NCI-H1930 (cell line): ENCODE measurements at regions not wholly inside any gene's neighbourhood (a gene's known extent, or its start where the extent isn't known, plus 50 kb on each side); places are given as distances from the start of the nearest gene placed in this dataset.
"Not testable (repeated sequence)": the region's sequence is repeated elsewhere in the genome, so short reads cannot be mapped to it uniquely, and the experiment has no call there.

ENCODE experiments used
- DNase-seq, 2 experiments: peaks; one replicate each; lab custom pipeline; 2025; lab: John Stamatoyannopoulos, UW

DNA sequence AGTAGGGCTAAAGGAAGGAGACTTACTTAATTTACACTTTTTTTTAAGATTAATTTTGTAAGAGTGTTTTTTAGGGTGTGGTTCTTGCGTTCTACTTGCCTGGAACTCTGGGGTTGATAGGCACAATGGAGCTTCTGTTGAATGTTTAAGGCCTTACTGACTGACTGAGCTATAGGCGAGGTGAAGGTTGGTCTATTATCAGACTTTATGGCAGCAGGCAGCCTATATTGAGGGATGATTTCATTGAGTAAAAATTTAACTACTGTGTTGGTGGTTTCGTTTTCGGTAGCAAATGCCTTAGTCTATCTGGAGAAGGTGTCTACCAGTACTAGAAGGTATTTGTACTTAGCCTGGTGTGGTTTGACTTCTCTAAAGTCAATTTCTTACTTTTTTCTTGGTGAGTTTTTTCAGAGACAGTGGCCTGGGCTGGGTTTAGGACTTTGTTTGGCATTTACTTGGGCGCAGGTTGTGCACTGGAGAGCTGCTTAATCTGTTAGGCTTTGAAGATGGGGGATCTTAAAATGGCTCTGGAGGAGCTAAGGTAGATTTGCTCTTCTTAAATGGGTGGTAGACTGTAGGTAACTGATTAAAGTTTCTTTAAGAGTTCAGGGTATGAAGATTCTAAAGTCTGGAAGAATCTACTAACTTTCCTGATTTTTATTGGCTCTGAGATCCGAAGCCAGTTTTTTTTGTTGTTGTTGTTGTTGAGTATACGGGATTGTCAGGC, 164.5 kb upstream of the CCZ1B start:
- not testable (repeated sequence) for DNase-seq

- DNase-seq: not testable (repeated sequence)
Observed at GRCh38 chr7:6991169-6991611, 165.1 kb upstream of the CCZ1B start.

- DNase-seq: not testable (repeated sequence)
Observed at GRCh38 chr7:6991686-6992085, 165.6 kb upstream of the CCZ1B start.

DNA sequence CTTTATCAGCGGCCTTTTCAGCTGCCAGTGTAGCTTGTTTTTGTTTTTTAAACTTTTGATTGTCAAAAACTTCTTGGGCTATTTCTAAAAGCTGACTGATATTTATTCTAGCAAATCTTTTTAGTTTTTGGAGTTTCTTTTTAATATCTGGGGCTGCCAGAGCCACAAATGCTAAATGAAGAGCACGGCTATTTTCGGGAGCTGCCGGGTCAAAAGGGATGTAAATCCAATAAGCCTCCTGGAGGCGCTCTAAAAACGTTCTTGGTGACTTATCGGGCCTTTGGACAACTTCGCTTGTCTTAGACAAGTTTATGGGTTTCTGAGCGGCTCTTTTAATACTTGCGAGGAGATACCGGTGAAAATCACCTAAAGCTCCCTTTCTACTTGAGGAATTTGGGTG, 166.1 kb upstream of the CCZ1B start:
- DNase-seq: not testable (repeated sequence)

- DNase-seq: not testable (repeated sequence)
Observed at GRCh38 chr7:6995026-6995425, 169.0 kb upstream of the CCZ1B start.

DNA sequence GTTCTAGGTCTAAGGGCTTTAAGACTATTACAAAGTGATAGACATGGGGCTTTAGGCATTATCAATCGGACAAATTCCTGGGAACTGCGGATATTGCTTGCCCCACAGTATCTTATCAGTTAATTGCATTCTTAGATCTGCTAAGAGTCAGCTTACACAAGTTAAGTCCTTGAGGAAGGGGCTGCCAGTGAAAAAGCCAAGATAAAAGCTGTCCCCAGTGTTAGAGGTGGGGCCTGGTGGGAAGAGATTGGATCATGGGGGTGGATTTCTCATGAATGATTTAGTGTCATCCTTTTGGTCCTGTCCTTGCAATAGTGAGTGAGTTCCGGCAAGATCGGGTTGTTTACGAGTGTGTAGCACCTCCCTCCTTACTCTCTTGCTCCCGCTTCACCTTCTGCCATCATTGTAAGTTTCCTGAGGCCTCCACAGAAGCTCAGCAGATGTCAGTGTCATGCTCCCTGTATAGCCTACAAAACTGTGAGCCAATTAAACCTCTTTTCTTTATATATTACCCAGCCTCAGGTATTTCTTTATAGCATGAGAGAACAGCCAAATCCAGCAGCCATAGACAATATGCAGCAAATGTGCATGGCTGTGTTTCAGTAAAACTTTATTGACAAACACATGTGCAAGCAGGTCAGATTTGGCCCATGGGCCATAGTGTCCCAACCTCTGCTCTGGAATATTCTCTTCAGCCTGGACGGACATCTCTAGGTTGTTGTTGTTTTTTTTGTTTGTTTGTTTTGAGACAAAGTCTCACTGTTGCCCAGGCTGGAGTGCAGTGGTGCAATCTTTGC, 169.6 kb upstream of the CCZ1B start:
- DNase-seq: not testable (repeated sequence)

DNA sequence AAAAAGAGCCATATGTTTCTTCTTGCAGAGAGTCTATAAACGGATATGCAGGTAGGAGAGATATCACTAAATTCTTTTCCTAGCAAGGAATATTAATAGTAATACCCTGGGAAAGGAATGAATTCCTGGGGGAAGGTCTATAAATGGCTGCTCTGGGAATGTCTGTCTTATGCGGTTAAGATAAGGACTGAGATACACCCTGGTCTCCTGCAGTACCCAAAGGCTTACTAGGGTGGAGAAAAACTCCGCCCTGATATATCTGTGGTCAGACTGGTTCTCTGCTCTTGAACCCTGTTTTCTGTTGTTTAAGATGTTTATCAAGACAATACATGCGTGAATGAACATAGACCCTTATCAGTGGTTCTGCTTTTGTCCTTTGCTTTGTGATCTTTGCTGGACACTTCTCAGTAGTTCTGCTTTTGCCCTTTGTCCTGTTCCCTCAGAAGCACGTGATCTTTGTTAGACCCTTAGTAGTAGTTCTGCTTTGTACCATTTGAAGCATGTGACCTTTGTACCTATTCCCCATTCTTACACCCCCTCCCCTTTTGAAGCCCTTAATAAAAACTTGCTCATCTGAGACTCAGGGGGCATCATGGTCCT, 173.1 kb upstream of the CCZ1B start:
- not testable (repeated sequence) for DNase-seq

DNA sequence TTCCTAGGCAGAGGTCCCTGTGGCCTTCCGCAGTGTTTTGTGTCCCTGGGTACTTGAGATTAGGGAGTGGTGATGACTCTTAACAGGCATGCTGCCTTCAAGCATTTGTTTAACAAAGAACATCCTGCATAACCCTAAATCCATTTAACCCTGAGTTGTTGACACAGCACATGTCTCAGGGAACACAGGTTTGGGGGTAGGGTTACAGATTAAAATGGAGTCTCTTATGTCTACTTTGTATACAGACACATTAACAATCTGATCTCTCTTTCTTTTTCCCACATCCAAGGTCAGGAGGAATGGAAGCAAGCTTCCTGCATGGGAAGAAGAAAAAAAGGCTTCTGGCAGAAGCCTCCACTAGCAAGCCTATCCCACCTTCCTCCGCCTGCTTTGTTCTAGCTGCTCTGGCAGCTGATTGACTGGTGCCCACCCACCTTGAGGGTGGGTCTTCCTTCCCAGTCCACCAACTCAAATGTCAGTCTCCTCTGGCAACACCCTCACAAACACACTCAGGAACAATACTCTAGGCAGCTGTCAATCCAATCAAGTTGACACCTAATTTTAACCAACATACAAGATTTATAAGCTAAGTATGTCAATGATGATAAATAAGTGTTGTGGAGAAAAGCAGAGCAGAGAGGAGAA, 176.5 kb upstream of the CCZ1B start:
- no peak for DNase-seq

- DNase-seq: no peak
Observed at GRCh38 chr7:7005303-7005702, 177.0 kb upstream of the C1GALT1 start.

DNA sequence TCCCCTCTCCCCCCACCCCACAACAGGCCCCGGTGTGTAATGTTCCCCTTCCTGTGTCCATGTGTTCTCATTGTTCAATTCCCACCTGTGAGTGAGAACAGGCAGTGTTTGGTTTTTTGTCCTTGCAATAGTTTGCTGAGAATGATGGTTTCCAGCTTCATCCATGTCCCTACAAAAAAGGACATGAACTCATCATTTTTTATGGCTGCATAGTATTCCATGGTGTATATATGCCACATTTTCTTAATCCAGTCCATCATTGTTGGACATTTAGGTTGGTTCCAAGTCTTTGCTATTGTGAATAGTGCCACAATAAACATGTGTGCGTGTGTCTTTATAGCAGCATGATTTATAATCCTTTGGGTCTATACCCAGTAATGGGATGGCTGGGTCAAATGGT, 176.4 kb upstream of the C1GALT1 start:
- not testable (repeated sequence) for DNase-seq

DNA sequence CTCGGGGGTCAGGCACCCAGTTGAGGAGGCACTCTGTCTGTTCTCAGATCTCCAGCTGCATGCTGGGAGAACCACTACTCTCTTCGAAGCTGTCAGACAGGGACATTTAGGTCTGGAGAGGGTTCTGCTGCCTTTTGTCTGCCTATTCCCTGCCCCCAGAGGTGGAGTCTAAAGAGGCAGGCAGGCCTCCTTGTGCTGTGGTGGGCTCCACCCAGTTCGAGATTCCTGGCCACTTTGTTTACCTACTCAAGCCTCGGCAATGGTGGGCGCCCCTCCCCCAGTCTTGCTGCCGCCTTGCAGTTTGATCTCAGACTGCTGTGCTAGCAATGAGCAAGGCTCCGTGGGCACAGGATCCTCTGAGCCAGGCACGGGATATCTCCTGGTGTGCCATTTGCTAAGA, 171.1 kb upstream of the C1GALT1 start:
- not testable (repeated sequence) for DNase-seq

GRCh38 chr7:7011751-7012150, 170.6 kb upstream of the C1GALT1 start:
- not testable (repeated sequence) for DNase-seq

DNA sequence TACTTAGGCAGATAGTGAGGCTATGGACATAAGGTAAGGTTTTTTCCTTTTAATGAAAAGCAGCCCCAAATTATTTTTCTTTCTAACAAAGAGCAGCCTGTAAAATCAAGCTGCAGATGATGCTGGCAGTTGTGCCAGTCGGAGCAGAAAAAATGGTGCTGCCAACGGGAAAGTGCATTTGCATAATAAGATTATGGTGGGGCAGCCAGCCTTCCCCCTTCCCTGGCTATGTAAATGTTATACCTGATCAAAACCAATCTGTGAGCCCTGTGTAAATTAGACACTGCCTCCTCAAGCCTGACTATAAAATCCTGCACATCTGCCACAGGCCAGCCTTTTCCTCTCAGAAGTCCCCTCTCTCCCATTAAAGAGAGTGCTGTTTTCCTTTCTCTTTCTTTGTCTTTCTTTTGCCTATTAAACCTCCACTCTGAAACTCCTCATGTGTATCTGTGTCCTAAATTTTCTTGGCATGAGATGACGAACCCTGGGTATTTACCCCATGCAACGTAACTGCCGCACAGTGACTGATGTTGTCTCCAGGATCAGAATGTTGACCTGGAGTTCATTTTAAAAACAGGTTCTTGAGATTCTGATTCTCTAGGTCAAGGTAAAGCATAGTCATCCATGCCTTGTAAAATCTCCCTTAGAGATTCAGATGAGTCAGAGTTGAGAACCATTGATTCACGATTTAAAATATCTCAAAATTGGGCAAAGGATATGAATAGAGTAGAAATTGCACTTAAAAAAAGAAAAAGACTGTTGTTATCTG, 167.3 kb upstream of the C1GALT1 start:
- no peak for DNase-seq

DNA sequence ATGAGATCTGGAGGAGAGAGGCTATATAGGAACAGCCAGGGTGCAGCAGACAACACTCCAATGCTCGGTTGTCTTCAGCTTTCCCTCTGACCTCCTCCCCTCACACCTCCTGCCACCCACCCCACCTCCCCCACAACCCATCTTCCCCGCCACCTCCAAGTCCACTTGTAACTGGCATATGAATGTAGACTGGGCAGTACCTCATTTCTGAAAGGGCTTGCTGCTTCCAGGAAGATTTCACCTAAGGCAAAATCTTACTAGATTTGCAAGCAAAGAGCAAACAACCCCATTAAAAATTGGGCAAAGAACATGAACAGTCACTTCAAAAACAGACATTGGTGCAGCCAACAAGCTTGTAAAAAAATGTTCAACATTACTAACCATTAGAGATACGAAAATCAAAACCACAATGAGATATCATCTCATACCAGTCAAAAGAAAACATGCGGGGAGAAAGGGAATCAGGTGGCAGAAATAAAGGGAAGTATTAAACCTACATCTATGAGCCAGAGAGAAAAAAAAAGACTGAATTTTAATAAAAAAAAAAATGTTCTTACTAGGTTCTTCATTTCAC, 164.6 kb upstream of the C1GALT1 start:
- DNase-seq: no peak

DNA sequence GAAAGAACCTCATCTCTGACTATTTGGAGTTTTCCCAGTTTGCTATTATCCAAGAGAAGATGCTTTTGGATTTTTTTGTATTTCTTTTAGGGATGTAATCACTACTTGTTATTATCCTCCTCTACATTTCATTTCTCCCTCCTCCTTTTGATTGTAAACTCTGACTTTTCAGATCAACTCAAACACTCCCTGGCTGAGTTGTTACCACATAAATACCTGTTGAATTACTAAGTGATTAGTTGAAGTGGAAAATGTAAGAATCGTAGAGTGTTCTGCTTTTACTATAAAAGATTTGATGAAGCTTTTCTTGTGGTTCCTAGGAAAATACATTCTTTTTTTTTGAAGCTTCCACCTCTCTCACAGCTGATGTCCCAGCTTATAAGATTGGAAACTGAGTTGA, 164.1 kb upstream of the C1GALT1 start:
- DNase-seq: no peak

GRCh38 chr7:7032221-7032620, 150.1 kb upstream of the C1GALT1 start:
- DNase-seq: no peak

DNA sequence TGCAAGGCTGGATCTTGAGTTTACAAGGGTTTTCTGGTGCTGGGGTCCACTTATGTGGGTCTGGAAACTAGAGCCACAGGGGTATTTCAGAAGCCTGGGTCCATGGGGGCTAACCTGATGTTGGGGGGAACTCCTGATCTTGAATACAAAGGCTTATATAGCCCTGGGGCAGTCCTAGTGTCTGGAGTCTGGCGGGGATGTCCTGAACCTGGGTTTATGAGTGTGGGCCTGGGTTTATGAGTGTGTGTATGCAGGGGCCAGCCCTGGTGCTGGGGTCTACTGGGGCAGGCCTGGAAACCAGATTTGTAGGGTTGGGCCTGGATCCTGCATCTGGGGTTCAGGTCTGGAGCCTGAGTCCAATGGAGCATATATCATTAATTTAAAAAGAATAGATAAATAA, 146.5 kb upstream of the C1GALT1 start:
- DNase-seq: no peak

DNA sequence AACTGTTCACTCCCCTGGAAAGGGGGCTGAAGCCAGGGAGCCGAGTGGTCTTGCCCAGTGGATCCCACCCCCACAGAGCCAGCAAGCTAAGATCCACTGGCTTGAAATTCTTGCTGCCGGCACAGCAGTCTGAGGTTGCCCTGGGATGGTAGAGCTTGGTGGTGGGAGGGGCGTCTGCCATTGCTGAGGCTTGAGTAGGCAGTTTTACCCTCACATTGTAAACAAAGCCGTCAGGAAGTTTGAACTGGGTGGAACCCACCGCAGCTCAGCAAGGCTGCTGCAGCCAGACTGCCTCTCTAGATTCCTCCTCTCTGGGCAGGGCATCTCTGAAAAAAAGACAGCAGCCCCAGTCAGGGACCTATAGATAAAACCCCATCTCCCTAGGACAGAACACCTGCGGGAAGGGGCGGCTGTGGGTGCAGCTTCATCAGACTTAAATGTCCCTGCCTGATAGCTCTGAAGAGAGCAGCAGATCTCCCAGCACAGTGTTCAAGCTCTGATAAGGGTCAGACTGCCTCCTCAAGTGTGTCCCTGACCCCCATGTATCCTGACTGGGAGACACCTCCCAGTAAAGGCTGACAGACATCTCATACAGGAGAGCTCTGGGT, 140.0 kb upstream of the C1GALT1 start:
- not testable (repeated sequence) for DNase-seq

GRCh38 chr7:7044806-7045205, 137.5 kb upstream of the C1GALT1 start:
- no peak for DNase-seq

DNA sequence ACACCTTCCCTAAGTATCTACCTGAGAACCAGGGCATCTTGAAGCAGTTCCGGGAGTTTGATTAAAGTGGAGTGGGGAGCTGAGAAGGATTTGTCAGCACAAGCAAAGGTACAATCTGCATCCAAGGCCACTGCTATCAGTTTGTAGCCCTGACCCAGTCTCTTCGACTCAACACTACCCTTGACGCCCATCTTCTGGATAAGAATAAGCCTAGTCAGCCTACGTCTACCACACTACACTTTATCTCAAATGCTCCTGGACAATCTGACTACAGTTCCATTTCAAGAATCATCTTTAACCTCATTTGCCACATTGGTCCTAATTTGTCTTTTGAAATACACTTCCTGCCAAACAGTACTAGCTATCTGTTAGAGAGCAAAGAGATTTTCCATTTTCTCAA, 134.1 kb upstream of the C1GALT1 start:
- no peak for DNase-seq
